ENCODE measurements at regions not wholly inside any gene's neighbourhood (a gene's known extent, or its start where the extent isn't known, plus 50 kb on each side); places are given as distances from the start of the nearest gene placed in this dataset.

DNA sequence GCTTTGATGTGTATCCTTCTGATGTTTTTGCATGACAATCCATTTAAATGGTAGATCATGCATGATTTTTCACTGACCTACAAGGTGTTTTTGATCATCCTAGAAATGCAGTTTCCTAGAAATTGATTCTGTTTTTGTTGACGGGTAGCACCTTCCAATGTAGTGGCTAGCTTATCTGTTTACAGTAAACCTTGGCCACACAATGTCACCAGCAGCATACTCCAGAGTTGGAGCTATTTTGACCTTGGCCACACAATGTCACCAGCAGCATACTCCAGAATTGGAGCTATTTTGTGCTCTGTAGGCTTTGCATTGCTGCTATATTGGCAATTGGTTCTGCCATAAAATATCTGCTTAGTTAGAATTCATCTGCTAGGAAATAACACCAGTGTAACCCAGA lies 74.6 kb upstream of the NAA20 start:
- TF ChIP-seq, protein P1, sequence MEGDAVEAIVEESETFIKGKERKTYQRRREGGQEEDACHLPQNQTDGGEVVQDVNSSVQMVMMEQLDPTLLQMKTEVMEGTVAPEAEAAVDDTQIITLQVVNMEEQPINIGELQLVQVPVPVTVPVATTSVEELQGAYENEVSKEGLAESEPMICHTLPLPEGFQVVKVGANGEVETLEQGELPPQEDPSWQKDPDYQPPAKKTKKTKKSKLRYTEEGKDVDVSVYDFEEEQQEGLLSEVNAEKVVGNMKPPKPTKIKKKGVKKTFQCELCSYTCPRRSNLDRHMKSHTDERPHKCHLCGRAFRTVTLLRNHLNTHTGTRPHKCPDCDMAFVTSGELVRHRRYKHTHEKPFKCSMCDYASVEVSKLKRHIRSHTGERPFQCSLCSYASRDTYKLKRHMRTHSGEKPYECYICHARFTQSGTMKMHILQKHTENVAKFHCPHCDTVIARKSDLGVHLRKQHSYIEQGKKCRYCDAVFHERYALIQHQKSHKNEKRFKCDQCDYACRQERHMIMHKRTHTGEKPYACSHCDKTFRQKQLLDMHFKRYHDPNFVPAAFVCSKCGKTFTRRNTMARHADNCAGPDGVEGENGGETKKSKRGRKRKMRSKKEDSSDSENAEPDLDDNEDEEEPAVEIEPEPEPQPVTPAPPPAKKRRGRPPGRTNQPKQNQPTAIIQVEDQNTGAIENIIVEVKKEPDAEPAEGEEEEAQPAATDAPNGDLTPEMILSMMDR (conservative IDR thresholded peaks at IDR 0.05; ENCODE audit: low read length) = no peak
- no peak for TF ChIP-seq EZH2phosphoT487 (IDR thresholded peaks at IDR 0.05; ENCODE audit: borderline replicate concordance, low read depth, low read length)
- H3K4me1 ChIP-seq (ENCODE audit: insufficient read depth, low read length, poor library complexity, severe bottlenecking) = no peaks in the 10 kb centered on the region
- H3K9me2 ChIP-seq (ENCODE audit: insufficient read depth, low read length) = no peaks in the 10 kb centered on the region
- no peak overlapping the region for H3K4me3 ChIP-seq (ENCODE audit: low read depth, low read length, poor library complexity, severe bottlenecking)
- CTCF ChIA-PET (ENCODE audit: unreplicated experiment) = no interaction called here
- BruUV-seq (replicated peaks) = no TSS peak
- intact Hi-C loops (cut with micrococcal nuclease; ENCODE audit: unreplicated experiment) = no loop called here
- POLR2A ChIA-PET = interaction anchor here (0.6 kb wide), 1 partner anchor 74 kb away, joined by 6 read pairs; no protein-coding TSS in a partner anchor
- no peaks in the 10 kb centered on the region for H3K79me2 ChIP-seq (ENCODE audit: insufficient read depth, low read depth, low read length)
- H3K27ac ChIP-seq (ENCODE audit: low read depth, low read length, poor library complexity, severe bottlenecking) = no peak overlapping the region
- no peak for DNase-seq (ENCODE audit: low spot score)
- H3K9me3 ChIP-seq (ENCODE audit: low read length) = no peaks in the 10 kb centered on the region
- no peaks in the 10 kb centered on the region for H4K20me1 ChIP-seq (ENCODE audit: insufficient read depth, low read length)
- no peaks in the 10 kb centered on the region for H3K36me3 ChIP-seq (ENCODE audit: insufficient read depth, low read length)
- no peak overlapping the region for H2AFZ ChIP-seq (ENCODE audit: low read length)
- H3K4me2 ChIP-seq (ENCODE audit: low read length) = no peak overlapping the region

DNA sequence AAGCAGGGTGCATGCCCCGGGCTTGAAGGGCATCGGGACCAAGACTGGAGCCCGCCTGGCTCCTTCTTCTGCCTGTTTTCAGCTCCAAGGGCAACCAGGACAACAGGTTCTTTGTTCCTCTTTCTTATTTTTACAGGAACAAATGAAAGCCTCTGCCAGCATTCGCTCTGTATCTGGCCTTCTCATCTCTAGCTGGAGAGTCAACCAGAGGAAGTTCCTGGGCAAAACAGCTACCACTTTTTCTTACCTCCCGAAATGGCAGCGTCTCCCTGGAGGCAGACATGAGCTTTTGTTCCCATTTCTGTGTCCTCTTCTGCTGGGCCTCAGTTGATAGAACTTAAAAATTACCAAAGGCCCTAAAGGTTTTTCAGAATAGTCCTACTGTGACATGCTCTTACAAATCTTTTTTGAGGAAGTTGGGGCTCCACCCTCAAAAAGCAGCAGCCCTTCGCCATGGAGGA lies 74.1 kb upstream of the NAA20 start:
- ChIA-PET CTCF (ENCODE audit: unreplicated experiment) (no interaction called here), POLR2A (no interaction called here)
- H3K9me2 ChIP-seq (ENCODE audit: insufficient read depth, low read length) = no peaks in the 10 kb centered on the region
- no peak overlapping the region for H3K4me2 ChIP-seq (ENCODE audit: low read length)
- H3K9me3 ChIP-seq (ENCODE audit: low read length) = no peaks in the 10 kb centered on the region
- no peak for TF ChIP-seq EZH2phosphoT487 (IDR thresholded peaks at IDR 0.05; ENCODE audit: borderline replicate concordance, low read depth, low read length)
- TF ChIP-seq, protein P1 (conservative IDR thresholded peaks at IDR 0.05; ENCODE audit: low read length) = no peak
- intact Hi-C loops (cut with micrococcal nuclease; ENCODE audit: unreplicated experiment) = no loop called here
- no peak overlapping the region for H3K27ac ChIP-seq (ENCODE audit: low read depth, low read length, poor library complexity, severe bottlenecking)
- no TSS peak for BruUV-seq (replicated peaks)
- H3K79me2 ChIP-seq (ENCODE audit: insufficient read depth, low read depth, low read length) = no peaks in the 10 kb centered on the region
- no peak overlapping the region for H2AFZ ChIP-seq (ENCODE audit: low read length)
- H3K4me1 ChIP-seq (ENCODE audit: insufficient read depth, low read length, poor library complexity, severe bottlenecking) = no peaks in the 10 kb centered on the region
- no peak for DNase-seq (ENCODE audit: low spot score)
- no peaks in the 10 kb centered on the region for H4K20me1 ChIP-seq (ENCODE audit: insufficient read depth, low read length)
- H3K4me3 ChIP-seq (ENCODE audit: low read depth, low read length, poor library complexity, severe bottlenecking) = no peak overlapping the region
- no peaks in the 10 kb centered on the region for H3K36me3 ChIP-seq (ENCODE audit: insufficient read depth, low read length)

GRCh38 chr20:19944772-19945459 lies 72.2 kb upstream of the NAA20 start:
- CTCF ChIA-PET (ENCODE audit: unreplicated experiment) = no interaction called here
- intact Hi-C loops (cut with micrococcal nuclease; ENCODE audit: unreplicated experiment) = no loop called here
- BruUV-seq (replicated peaks) = no TSS peak
- DNase-seq (ENCODE audit: low spot score) = no peak
- Histone ChIP-seq H3K4me3 (ENCODE audit: low read depth, low read length, poor library complexity, severe bottlenecking) (no peak overlapping the region), H4K20me1 (ENCODE audit: insufficient read depth, low read length) (no peaks in the 10 kb centered on the region), H3K9me2 (ENCODE audit: insufficient read depth, low read length) (no peaks in the 10 kb centered on the region), H3K79me2 (ENCODE audit: insufficient read depth, low read depth, low read length) (no peaks in the 10 kb centered on the region), H2AFZ (ENCODE audit: low read length) (no peak overlapping the region), H3K4me2 (ENCODE audit: low read length) (no peak overlapping the region), H3K9me3 (ENCODE audit: low read length) (no peaks in the 10 kb centered on the region), H3K27ac (ENCODE audit: low read depth, low read length, poor library complexity, severe bottlenecking) (no peak overlapping the region), H3K36me3 (ENCODE audit: insufficient read depth, low read length) (no peaks in the 10 kb centered on the region), H3K4me1 (ENCODE audit: insufficient read depth, low read length, poor library complexity, severe bottlenecking) (no peaks in the 10 kb centered on the region)
- POLR2A ChIA-PET = interaction anchor here (0.9 to 1.0 kb wide), 2 partner anchors 8 to 10 kb away, joined by 4 read pairs; no protein-coding TSS in a partner anchor
- TF ChIP-seq, protein P1 (conservative IDR thresholded peaks at IDR 0.05; ENCODE audit: low read length) = no peak
- no peak for TF ChIP-seq EZH2phosphoT487 (IDR thresholded peaks at IDR 0.05; ENCODE audit: borderline replicate concordance, low read depth, low read length)
